Endothelial cell of umbilical vein (primary cell): ENCODE measurements at regions not wholly inside any gene's neighbourhood (a gene's known extent, or its start where the extent isn't known, plus 50 kb on each side); places are given as distances from the start of the nearest gene placed in this dataset.

Experiments used
- BruUV-seq: library from RNA; stranded (reverse); fragments of 400-500 nt; replicated peaks from 2 replicates; lab custom pipeline; 2021; lab: Mats Ljungman, UMichigan
- CTCF ChIA-PET: fragments of 300-600, 350-600 bp; sonication (Branson Sonifier 250); formaldehyde crosslinking; loops from one replicate; lab custom pipeline; 2021; ENCODE audit warnings: antibody characterized with exemption, inconsistent platforms; lab: Charles Lee
- POLR2A ChIA-PET: fragments of 300-600, 350-600 bp; sonication (Branson Sonifier 250); formaldehyde crosslinking; loops from one replicate; lab custom pipeline; 2021; ENCODE audit warnings: antibody characterized with exemption, inconsistent platforms; lab: Charles Lee
- DNase-seq: peaks from one replicate; pipeline ENCODE4 v3.0.0-alpha.2; 2011; ENCODE audit warnings: low read depth, low spot score
- FAIRE-seq: peaks from 2 replicates; lab custom pipeline; 2011; peaks lifted over from hg19 to GRCh38; lab: Jason Lieb, UNC
- H2AFZ ChIP-seq: 2 replicates; pipeline ENCODE4 v1.6.0; 2012; ENCODE audit warnings: low read depth, low read length, control low read depth, inconsistent platforms
- H3K27ac ChIP-seq: 2 replicates; pipeline ENCODE4 v1.5.1; 2011; ENCODE audit warnings: low read depth, mild to moderate bottlenecking, control low read depth, low read length, moderate library complexity; ENCODE audit not compliant: insufficient read depth
- H3K27me3 ChIP-seq, 2 experiments: 2 replicates each; pipeline versions ENCODE4 v1.6.0 to v1.6.1; 2011; ENCODE audit warnings: low read length in 2 of 2, mixed read lengths in 1 of 2; ENCODE audit not compliant: control insufficient read depth in 2 of 2, insufficient read depth in 2 of 2
- H3K36me3 ChIP-seq, 2 experiments: 2 replicates in 1 of 2; 3 replicates in 1 of 2; pipeline ENCODE4 v1.5.1; 2011; ENCODE audit warnings: low read length in 2 of 2, mild to moderate bottlenecking in 1 of 2, moderate library complexity in 1 of 2; ENCODE audit not compliant: control insufficient read depth in 2 of 2, insufficient read depth in 2 of 2; ENCODE audit errors: extremely low read depth in 1 of 2
- H3K4me1 ChIP-seq: 3 replicates; pipeline ENCODE4 v1.5.1; 2011; ENCODE audit warnings: mild to moderate bottlenecking, low read length; ENCODE audit not compliant: control insufficient read depth, insufficient read depth; ENCODE audit errors: extremely low read depth
- H3K4me2 ChIP-seq: 2 replicates; pipeline ENCODE4 v1.6.1; 2011; ENCODE audit warnings: low read length, control low read depth, mixed read lengths; ENCODE audit not compliant: insufficient read depth
- H3K4me3 ChIP-seq, 3 experiments: fragments of 200-600 bp in 1 of 3; sonication (generic), shearing (Covaris generic) in 1 of 3; replicated peaks in 1 of 3; 2 replicates each; pipeline ENCODE4 v1.5.1; 2011 to 2016; ENCODE audit warnings: control low read depth in 3 of 3, low read length in 3 of 3, mild to moderate bottlenecking in 2 of 3, inconsistent platforms in 1 of 3, low read depth in 1 of 3, moderate library complexity in 1 of 3; ENCODE audit not compliant: insufficient read depth in 1 of 3
- H3K79me2 ChIP-seq: 2 replicates; pipeline ENCODE4 v1.6.0; 2012; ENCODE audit warnings: low read length, inconsistent platforms; ENCODE audit not compliant: control insufficient read depth, insufficient read depth
- H3K9ac ChIP-seq: replicated peaks from 2 replicates; pipeline ENCODE3; 2011; ENCODE audit warnings: low read length, control low read depth; ENCODE audit not compliant: insufficient read depth; ENCODE audit errors: extremely low read depth
- H3K9me1 ChIP-seq: replicated peaks from 3 replicates; pipeline ENCODE4 v1.6.0; 2011; ENCODE audit warnings: mild to moderate bottlenecking, low read length; ENCODE audit not compliant: control insufficient read depth, insufficient read depth; ENCODE audit errors: extremely low read depth
- H3K9me3 ChIP-seq: replicated peaks from 2 replicates; pipeline ENCODE4 v1.5.1; 2012; ENCODE audit warnings: low read length, inconsistent platforms; ENCODE audit not compliant: control insufficient read depth, insufficient read depth
- H4K20me1 ChIP-seq: replicated peaks from 2 replicates; pipeline ENCODE3; 2011; ENCODE audit warnings: mild to moderate bottlenecking, low read length; ENCODE audit not compliant: control insufficient read depth, insufficient read depth; ENCODE audit errors: extremely low read depth
- CTCF ChIP-seq, 2 donors: IDR thresholded peaks; 1 replicate in 1 of 2; 2 replicates in 1 of 2; pipeline ENCODE4 v1.5.1; 2011; ENCODE audit warnings: low read length in 2 of 2, mild to moderate bottlenecking in 2 of 2, moderate library complexity in 2 of 2, control low read depth in 1 of 2, inconsistent platforms in 1 of 2, low read depth in 1 of 2; ENCODE audit not compliant: insufficient read depth in 1 of 2; ENCODE audit errors: extremely low read depth in 1 of 2
- EZH2 ChIP-seq: IDR thresholded peaks from 2 replicates; pipeline ENCODE4 v1.6.1; 2012; ENCODE audit warnings: borderline replicate concordance, low read depth, mild to moderate bottlenecking, moderate library complexity, low read length, inconsistent platforms; ENCODE audit not compliant: severe bottlenecking
- FOS ChIP-seq: IDR thresholded peaks from 2 replicates; pipeline ENCODE4 v1.6.1; 2011; ENCODE audit warnings: mild to moderate bottlenecking, low read length, moderate library complexity, borderline replicate concordance; ENCODE audit not compliant: insufficient read depth
- GATA2 ChIP-seq: IDR thresholded peaks from 2 replicates; pipeline ENCODE4 v1.7.0; 2011; ENCODE audit warnings: low read depth, mild to moderate bottlenecking, moderate library complexity, mixed read lengths, low read length; ENCODE audit not compliant: insufficient read length, insufficient read depth
- JUN ChIP-seq: IDR thresholded peaks from 2 replicates; pipeline ENCODE4 v1.6.1; 2011; ENCODE audit warnings: borderline replicate concordance, low read depth; ENCODE audit not compliant: insufficient read length, insufficient read depth
- MYC ChIP-seq: IDR thresholded peaks from one replicate; pipeline ENCODE4 v1.6.1; 2011; ENCODE audit warnings: mild to moderate bottlenecking, low read depth, low read length
- POLR2A ChIP-seq: IDR thresholded peaks from 2 replicates; pipeline ENCODE4 v1.6.1; 2012; ENCODE audit warnings: low read depth, mild to moderate bottlenecking, control low read depth, low read length
- POLR2AphosphoS5 ChIP-seq: IDR thresholded peaks from 2 replicates; pipeline ENCODE4 v1.6.1; 2012; ENCODE audit warnings: low read depth, mild to moderate bottlenecking, control low read depth, low read length, moderate library complexity; ENCODE audit not compliant: insufficient read depth
- dilution Hi-C: fragments of 300-500 bp; cut with MboI; formaldehyde crosslinking; loops from one replicate; pipeline ENCODE4 v1.15.0; 2019; ENCODE audit warnings: low sequenced_read_pairs; ENCODE audit not compliant: extremely low pct_ligation_motif_present
- intact Hi-C: fragments of 100-400 bp; cut with micrococcal nuclease; formaldehyde crosslinking; loops from one replicate; pipeline ENCODE4 v1.10.0; 2022
- TF ChIP-seq, protein P1 (sequence below): IDR thresholded peaks from 2 replicates; pipeline ENCODE4 v1.6.1; 2011; ENCODE audit not compliant: insufficient read depth, insufficient read length

DNA sequence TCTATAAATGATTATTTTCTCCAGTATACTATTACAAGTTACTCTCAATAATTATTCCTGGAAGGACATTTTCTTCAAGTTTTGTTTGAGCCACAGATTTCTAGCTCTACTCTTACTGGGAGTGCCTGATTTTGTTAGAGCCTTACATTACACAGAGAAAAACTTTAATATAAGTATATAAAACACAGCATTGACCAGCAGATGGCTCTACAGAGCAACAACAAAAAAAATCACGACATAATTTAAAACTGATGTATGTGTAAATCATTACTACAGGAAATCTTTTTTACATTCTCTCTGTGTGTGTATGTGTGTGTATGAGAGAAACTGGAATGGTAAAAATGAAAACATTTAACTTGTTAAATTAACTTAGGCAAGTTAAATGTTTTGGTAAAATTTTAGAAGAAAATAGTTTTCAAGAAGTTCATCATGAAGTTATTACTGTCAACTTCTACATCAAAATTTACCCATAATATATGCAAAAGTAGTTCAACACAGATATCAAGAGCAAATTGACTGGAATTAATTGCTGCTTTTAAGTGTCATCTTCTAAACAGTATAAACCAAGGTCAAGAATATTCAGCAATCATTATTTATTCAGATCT, 103.3 kb downstream of the MDH1 start:
- BruUV-seq, result no TSS peak
- Histone ChIP-seq H3K36me3 (no peaks in the 10 kb centered on the region), H4K20me1 (no peaks in the 10 kb centered on the region), H3K9me3 (no peaks in the 10 kb centered on the region), H3K27me3 (no peaks in the 10 kb centered on the region), H3K9me1 (no peaks in the 10 kb centered on the region), H3K9ac (no peak overlapping the region), H2AFZ (no peak overlapping the region), H3K79me2 (no peaks in the 10 kb centered on the region), H3K4me1 (no peaks in the 10 kb centered on the region), H3K27ac (no peak overlapping the region), H3K4me2 (no peak overlapping the region), H3K4me3 (no peak overlapping the region)
- FAIRE-seq (peak; percentile 55), DNase-seq (peak; percentile 78)
- dilution Hi-C loops (no loop called here), intact Hi-C loops (loop anchor here (1.0 to 10.0 kb wide), 3 partner anchors 169 to 323 kb away; partner anchors contain the start of gene VPS54)
- TF ChIP-seq POLR2AphosphoS5 (no peak), CTCF (IDR thresholded peaks at IDR 0.05; ENCODE audit: extremely low read depth in 1 of 2, insufficient read depth in 1 of 2, low read depth in 1 of 2, low read length in 2 of 2) (peak; percentile 17 to 19), POLR2A (no peak)
- CTCF ChIA-PET, result interaction anchor here (0.5 to 4.8 kb wide), 14 partner anchors 11 to 845 kb away, joined by 3 to 178 read pairs (median 4); partner anchors contain the start of genes MDH1 and UGP2
- POLR2A ChIA-PET, result interaction anchor here (0.7 kb wide), 1 partner anchor 14 kb away, joined by 4 read pairs; no protein-coding TSS in a partner anchor

DNA sequence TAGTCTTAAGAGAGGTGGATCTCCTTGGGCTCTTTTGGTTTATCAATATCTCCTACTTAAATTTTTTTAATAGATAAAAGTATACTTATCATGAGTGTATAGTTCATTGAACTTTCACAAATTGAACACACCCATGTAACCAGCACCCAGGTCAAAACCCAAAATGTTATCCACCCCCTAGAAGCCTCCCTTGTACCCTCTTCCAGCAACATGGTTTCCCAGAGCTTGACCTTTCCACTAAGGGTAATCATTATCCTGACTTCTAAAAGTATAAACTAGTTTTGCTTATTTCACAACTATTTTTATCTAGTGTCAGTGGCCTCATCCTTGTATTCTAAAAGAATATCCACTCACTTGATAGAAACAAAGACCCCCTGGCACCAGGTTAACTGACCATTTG, 106.8 kb downstream of the MDH1 start:
- H3K27ac ChIP-seq, result no peak overlapping the region
- TF ChIP-seq, protein P1, sequence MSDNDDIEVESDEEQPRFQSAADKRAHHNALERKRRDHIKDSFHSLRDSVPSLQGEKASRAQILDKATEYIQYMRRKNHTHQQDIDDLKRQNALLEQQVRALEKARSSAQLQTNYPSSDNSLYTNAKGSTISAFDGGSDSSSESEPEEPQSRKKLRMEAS, result no peak
- no peak for TF ChIP-seq EZH2
- no peak for TF ChIP-seq POLR2AphosphoS5
- no peak for TF ChIP-seq MYC
- no peak for TF ChIP-seq FOS
- TF ChIP-seq JUN, result no peak
- no peak for TF ChIP-seq CTCF (IDR thresholded peaks at IDR 0.05; ENCODE audit: extremely low read depth in 1 of 2, insufficient read depth in 1 of 2, low read depth in 1 of 2, low read length in 2 of 2)
- no peak for TF ChIP-seq GATA2
- TF ChIP-seq POLR2A, result no peak
- no peaks in the 10 kb centered on the region for H3K79me2 ChIP-seq
- FAIRE-seq (no peak), DNase-seq (no peak)
- H3K27me3 ChIP-seq, result no peaks in the 10 kb centered on the region
- no peaks in the 10 kb centered on the region for H3K9me3 ChIP-seq
- no peak overlapping the region for H2AFZ ChIP-seq
- ChIA-PET CTCF (interaction anchor here (2.3 kb wide), 1 partner anchor 166 kb away, joined by 9 read pairs; no protein-coding TSS in a partner anchor), POLR2A (no interaction called here)
- no peaks in the 10 kb centered on the region for H3K36me3 ChIP-seq
- H3K9me1 ChIP-seq, result no peaks in the 10 kb centered on the region
- BruUV-seq, result no TSS peak
- H3K4me2 ChIP-seq, result no peak overlapping the region
- no peak overlapping the region for H3K9ac ChIP-seq
- no peak overlapping the region for H3K4me3 ChIP-seq
- intact Hi-C loops, result loop anchor here (10.0 kb wide), 1 partner anchor 319 kb away; the partner anchor contains the start of gene VPS54
- H3K4me1 ChIP-seq, result peaks cover 16% of the 10 kb centered on the region
- dilution Hi-C loops, result no loop called here
- no peaks in the 10 kb centered on the region for H4K20me1 ChIP-seq
